ENCODE measurements at regions not wholly inside any gene's neighbourhood (a gene's known extent, or its start where the extent isn't known, plus 50 kb on each side); places are given as distances from the start of the nearest gene placed in this dataset.

GRCh38 chr10:53700278-53700677, 927.7 kb upstream of the MBL2 start:
- no peak for TF ChIP-seq CTCF (IDR thresholded peaks at IDR 0.05; ENCODE audit: insufficient read depth in 1 of 2, low read depth in 1 of 2, low read length in 1 of 2, severe bottlenecking in 1 of 2, unreplicated experiment in 1 of 2)
- H3K4me3 Mint-ChIP-seq (ENCODE audit: unreplicated experiment): no peak overlapping the region
- no peaks in the 10 kb centered on the region for H3K9me3 Mint-ChIP-seq (ENCODE audit: unreplicated experiment)
- no peaks in the 10 kb centered on the region for H3K36me3 Mint-ChIP-seq (ENCODE audit: insufficient read depth, unreplicated experiment)
- H3K27me3 Mint-ChIP-seq (ENCODE audit: insufficient read depth, unreplicated experiment): peaks cover 7% of the 10 kb centered on the region
- H3K4me1 Mint-ChIP-seq (ENCODE audit: low read depth, unreplicated experiment): no peaks in the 10 kb centered on the region
- Histone ChIP-seq H3K4me3 (ENCODE audit: low read depth, low read length) (no peak overlapping the region), H3K4me1 (no peaks in the 10 kb centered on the region), H3K9me3 (no peaks in the 10 kb centered on the region), H3K27me3 (replicated peaks; ENCODE audit: control insufficient read depth, insufficient read depth, low read length) (no peaks in the 10 kb centered on the region), H3K36me3 (ENCODE audit: control insufficient read depth, insufficient read depth, low read length) (no peaks in the 10 kb centered on the region)
- no peak overlapping the region for H3K27ac Mint-ChIP-seq (ENCODE audit: unreplicated experiment)
- DNase-seq: no peak
- BruUV-seq (replicated peaks): no TSS peak
- CTCF ChIA-PET: no interaction called here
- intact Hi-C loops (cut with micrococcal nuclease; ENCODE audit: unreplicated experiment): no loop called here
- POLR2A ChIA-PET: no interaction called here

GRCh38 chr10:53699684-53700083, 927.1 kb upstream of the MBL2 start:
- POLR2A ChIA-PET: no interaction called here
- peaks cover 7% of the 10 kb centered on the region for H3K27me3 Mint-ChIP-seq (ENCODE audit: insufficient read depth, unreplicated experiment)
- H3K4me3 Mint-ChIP-seq (ENCODE audit: unreplicated experiment): no peak overlapping the region
- no peak overlapping the region for H3K27ac Mint-ChIP-seq (ENCODE audit: unreplicated experiment)
- H3K36me3 Mint-ChIP-seq (ENCODE audit: insufficient read depth, unreplicated experiment): no peaks in the 10 kb centered on the region
- BruUV-seq (replicated peaks): no TSS peak
- H3K4me1 Mint-ChIP-seq (ENCODE audit: low read depth, unreplicated experiment): no peaks in the 10 kb centered on the region
- intact Hi-C loops (cut with micrococcal nuclease; ENCODE audit: unreplicated experiment): no loop called here
- CTCF ChIA-PET: no interaction called here
- Histone ChIP-seq H3K4me1 (no peaks in the 10 kb centered on the region), H3K4me3 (ENCODE audit: low read depth, low read length) (no peak overlapping the region), H3K27me3 (replicated peaks; ENCODE audit: control insufficient read depth, insufficient read depth, low read length) (no peaks in the 10 kb centered on the region), H3K36me3 (ENCODE audit: control insufficient read depth, insufficient read depth, low read length) (no peaks in the 10 kb centered on the region), H3K9me3 (no peaks in the 10 kb centered on the region)
- TF ChIP-seq CTCF (IDR thresholded peaks at IDR 0.05; ENCODE audit: insufficient read depth in 1 of 2, low read depth in 1 of 2, low read length in 1 of 2, severe bottlenecking in 1 of 2, unreplicated experiment in 1 of 2): no peak
- no peak for DNase-seq
- no peaks in the 10 kb centered on the region for H3K9me3 Mint-ChIP-seq (ENCODE audit: unreplicated experiment)

GRCh38 chr10:53699231-53699630, 926.6 kb upstream of the MBL2 start:
- peaks cover 7% of the 10 kb centered on the region for H3K27me3 Mint-ChIP-seq (ENCODE audit: insufficient read depth, unreplicated experiment)
- H3K4me1 Mint-ChIP-seq (ENCODE audit: low read depth, unreplicated experiment): no peaks in the 10 kb centered on the region
- H3K27ac Mint-ChIP-seq (ENCODE audit: unreplicated experiment): no peak overlapping the region
- Histone ChIP-seq H3K4me3 (ENCODE audit: low read depth, low read length) (no peak overlapping the region), H3K9me3 (no peaks in the 10 kb centered on the region), H3K4me1 (no peaks in the 10 kb centered on the region), H3K36me3 (ENCODE audit: control insufficient read depth, insufficient read depth, low read length) (no peaks in the 10 kb centered on the region), H3K27me3 (replicated peaks; ENCODE audit: control insufficient read depth, insufficient read depth, low read length) (no peaks in the 10 kb centered on the region)
- H3K9me3 Mint-ChIP-seq (ENCODE audit: unreplicated experiment): no peaks in the 10 kb centered on the region
- ChIA-PET CTCF (no interaction called here), POLR2A (no interaction called here)
- intact Hi-C loops (cut with micrococcal nuclease; ENCODE audit: unreplicated experiment): no loop called here
- DNase-seq: no peak
- TF ChIP-seq CTCF (IDR thresholded peaks at IDR 0.05; ENCODE audit: insufficient read depth in 1 of 2, low read depth in 1 of 2, low read length in 1 of 2, severe bottlenecking in 1 of 2, unreplicated experiment in 1 of 2): no peak
- no TSS peak for BruUV-seq (replicated peaks)
- H3K36me3 Mint-ChIP-seq (ENCODE audit: insufficient read depth, unreplicated experiment): no peaks in the 10 kb centered on the region
- no peak overlapping the region for H3K4me3 Mint-ChIP-seq (ENCODE audit: unreplicated experiment)
